HepG2 (cell line): ENCODE measurements at regions not wholly inside any gene's neighbourhood (a gene's known extent, or its start where the extent isn't known, plus 50 kb on each side); places are given as distances from the start of the nearest gene placed in this dataset.

Source experiments
- ATAC-seq: fragments of 200-7000 bp; cut with Tn5 transposase; 3 replicates; pipeline ENCODE4 v1.9.1; 2020; ENCODE audit warnings: mild to moderate bottlenecking, moderate library complexity
- BruUV-seq: library from RNA; stranded (reverse); fragments of 400-500 nt; replicated peaks from 2 replicates; lab custom pipeline; 2021; lab: Mats Ljungman, UMichigan
- CTCF ChIA-PET: fragments of 300-600 bp; formaldehyde crosslinking; extraction: SDS; loops from one replicate; lab custom pipeline; 2021; ENCODE audit warnings: low total read pairs, inconsistent platforms, low intra/inter-chr PET ratio; lab: Yijun Ruan, JAX
- POLR2A ChIA-PET: fragments of 350-600 bp; sonication (Branson Sonifier 250); formaldehyde crosslinking; loops from one replicate; lab custom pipeline; 2020; ENCODE audit warnings: antibody characterized with exemption, inconsistent platforms; lab: Yijun Ruan, JAX
- DNase-seq: peaks from one replicate; pipeline ENCODE4 v3.0.0-alpha.2; 2015; ENCODE audit warnings: low spot score
- FAIRE-seq: peaks from 3 replicates; lab custom pipeline; 2011; peaks lifted over from hg19 to GRCh38; lab: Jason Lieb, UNC
- H2AFZ ChIP-seq: one replicate; pipeline ENCODE4 v1.6.1; 2011; ENCODE audit warnings: low read length, inconsistent platforms
- H3K27ac ChIP-seq: fragments of 300-600 bp; 3 replicates; pipeline ENCODE4 v1.8.0; 2011; ENCODE audit warnings: mixed run types, mild to moderate bottlenecking, mixed read lengths, low read length, inconsistent platforms; ENCODE audit not compliant: insufficient read depth; ENCODE audit errors: extremely low read length
- H3K27me3 ChIP-seq, 2 experiments: fragments of 200-600 bp in 1 of 2; 2 replicates in 1 of 2; 3 replicates in 1 of 2; pipeline versions ENCODE4 v1.6.0 to v1.8.0; 2011; ENCODE audit warnings: low read length in 2 of 2, mild to moderate bottlenecking in 2 of 2, moderate library complexity in 2 of 2, inconsistent platforms in 1 of 2; ENCODE audit not compliant: insufficient read depth in 2 of 2, control insufficient read depth in 1 of 2
- H3K36me3 ChIP-seq, 2 experiments: fragments of 200-600 bp in 1 of 2; replicated peaks in 1 of 2; 2 replicates in 1 of 2; 3 replicates in 1 of 2; pipeline versions ENCODE4 v1.5.1 to v1.8.0; 2011; ENCODE audit warnings: low read length in 2 of 2, inconsistent platforms in 1 of 2; ENCODE audit not compliant: insufficient read depth in 2 of 2, control insufficient read depth in 1 of 2
- H3K4me1 ChIP-seq: 2 replicates; pipeline ENCODE4 v1.5.1; 2012; ENCODE audit warnings: low read length, inconsistent platforms; ENCODE audit not compliant: insufficient read depth
- H3K4me2 ChIP-seq: 2 replicates; pipeline ENCODE4 v1.6.0; 2011; ENCODE audit warnings: low read depth, low read length, inconsistent platforms
- H3K4me3 ChIP-seq, 3 experiments: fragments of 200-600 bp in 1 of 3; sonication (generic), shearing (Covaris generic) in 1 of 3; replicated peaks in 1 of 3; 2 replicates each; pipeline ENCODE4 v1.5.1; 2011 to 2016; ENCODE audit warnings: low read length in 3 of 3, inconsistent platforms in 2 of 3, low read depth in 2 of 3, mild to moderate bottlenecking in 2 of 3, control low read depth in 1 of 3, mixed read lengths in 1 of 3; ENCODE audit not compliant: insufficient read depth in 1 of 3
- H3K79me2 ChIP-seq: one replicate; pipeline ENCODE4 v1.6.1; 2011; ENCODE audit warnings: low read length, inconsistent platforms; ENCODE audit not compliant: insufficient read depth
- H3K9ac ChIP-seq: 2 replicates; pipeline ENCODE4 v1.6.0; 2011; ENCODE audit warnings: mild to moderate bottlenecking, low read depth, low read length, inconsistent platforms; ENCODE audit not compliant: insufficient read depth
- H3K9me3 ChIP-seq: 2 replicates; pipeline ENCODE4 v1.5.1; 2012; ENCODE audit warnings: mild to moderate bottlenecking, low read length
- H4K20me1 ChIP-seq: 2 replicates; pipeline ENCODE4 v1.6.0; 2011; ENCODE audit warnings: inconsistent platforms, mild to moderate bottlenecking, low read length, moderate library complexity; ENCODE audit not compliant: insufficient read depth
- MIER2 ChIP-seq: IDR thresholded peaks from 2 replicates; pipeline ENCODE4 v1.6.1; 2016; ENCODE audit warnings: missing biosample characterization, missing genetic modification reagents
- POLR2G ChIP-seq: fragments of 200-400 bp; formaldehyde crosslinking; IDR thresholded peaks from 2 replicates; pipeline ENCODE4 v1.6.1; 2018; ENCODE audit warnings: mild to moderate bottlenecking, low read depth, low read length, moderate library complexity
- REST ChIP-seq, 2 experiments: IDR thresholded peaks; 2 replicates each; pipeline ENCODE4 v1.6.1; 2011 to 2012; ENCODE audit warnings: low read length in 2 of 2, borderline replicate concordance in 1 of 2, low read depth in 1 of 2, mild to moderate bottlenecking in 1 of 2, moderate library complexity in 1 of 2
- SIX4 ChIP-seq: sonication (generic); formaldehyde crosslinking; IDR thresholded peaks from 2 replicates; pipeline ENCODE4 v1.4.0; 2020; ENCODE audit warnings: missing genetic modification reagents
- SP5 ChIP-seq: IDR thresholded peaks from 2 replicates; pipeline ENCODE4 v1.6.1; 2016; ENCODE audit warnings: low read depth, borderline replicate concordance
- SRSF1 ChIP-seq: fragments of 200-400 bp; formaldehyde crosslinking; optimal IDR thresholded peaks from 2 replicates; pipeline ENCODE3; 2017; ENCODE audit warnings: mild to moderate bottlenecking, low read depth, low read length, moderate library complexity
- ZNF275 ChIP-seq: sonication (generic); formaldehyde crosslinking; IDR thresholded peaks from 2 replicates; pipeline ENCODE4 v1.8.0; 2022; ENCODE audit warnings: missing genetic modification reagents, mild to moderate bottlenecking, inconsistent platforms, borderline replicate concordance
- ZNF512B ChIP-seq: sonication (generic); formaldehyde crosslinking; IDR thresholded peaks from 2 replicates; pipeline ENCODE4 v1.5.1; 2020; ENCODE audit warnings: missing genetic modification reagents, mild to moderate bottlenecking, borderline replicate concordance
- ZNF773 ChIP-seq: sonication (generic); formaldehyde crosslinking; IDR thresholded peaks from 2 replicates; pipeline ENCODE4 v1.4.0; 2020; ENCODE audit warnings: missing genetic modification reagents, borderline replicate concordance
- WGBS: methylation state at CpG from one replicate; pipeline ENCODE4 v1.1.6; 2017; ENCODE audit warnings: low lambda C conversion rate; 5-methylcytosine and 5-hydroxymethylcytosine counted together
- in situ Hi-C: cut with HindIII; loops from 2 replicates; pipeline ENCODE4 v1.10.0; 2017; ENCODE audit warnings: low pct_unique_long_range_greater_than_20kb; ENCODE audit not compliant: extremely low pct_ligation_motif_present
- intact Hi-C: fragments of 100-400 bp; cut with micrococcal nuclease; formaldehyde crosslinking; loops from one replicate; pipeline ENCODE4 v1.10.0; 2022; ENCODE audit not compliant: unreplicated experiment

GRCh38 chr5:86917117-86917579, 299.4 kb downstream of the COX7C start (continued):
- TF ChIP-seq REST (IDR thresholded peaks at IDR 0.05; ENCODE audit: borderline replicate concordance in 1 of 2, low read depth in 1 of 2, low read length in 2 of 2) (peak; percentile 56 to 97), ZNF275 (CRISPR knock-in tag) (no peak), SIX4 (CRISPR knock-in tag) (no peak), MIER2 (CRISPR knock-in tag) (peak; percentile 94)
- TF ChIP-seq, all 625 proteins: peak for 4

GRCh38 chr5:86918246-86918645, 300.5 kb downstream of the COX7C start:
- POLR2A ChIA-PET, result no interaction called here
- Histone ChIP-seq H3K4me2 (no peak overlapping the region), H3K9ac (no peak overlapping the region), H3K9me3 (no peaks in the 10 kb centered on the region), H3K36me3 (no peaks in the 10 kb centered on the region), H3K79me2 (no peaks in the 10 kb centered on the region), H3K4me1 (no peaks in the 10 kb centered on the region), H2AFZ (no peak overlapping the region), H3K27ac (no peak overlapping the region), H3K4me3 (no peak overlapping the region), H3K27me3 (no peaks in the 10 kb centered on the region), H4K20me1 (no peaks in the 10 kb centered on the region)
- in situ Hi-C loops, result no loop called here
- intact Hi-C loops, result no loop called here
- no peak for DNase-seq
- no peak for ATAC-seq
- WGBS, result 31% methylated on average over 4 of the region's 4 CpGs
- FAIRE-seq, result no peak
- CTCF ChIA-PET, result no interaction called here
- TF ChIP-seq SP5 (CRISPR knock-in tag), result no peak
- no peak for TF ChIP-seq SRSF1
- no peak for TF ChIP-seq ZNF512B (CRISPR knock-in tag)
- no peak for TF ChIP-seq POLR2G
- no peak for TF ChIP-seq ZNF773 (CRISPR knock-in tag)
- no TSS peak for BruUV-seq
